ENCODE measurements at regions not wholly inside any gene's neighbourhood (a gene's known extent, or its start where the extent isn't known, plus 50 kb on each side); places are given as distances from the start of the nearest gene placed in this dataset.

DNA sequence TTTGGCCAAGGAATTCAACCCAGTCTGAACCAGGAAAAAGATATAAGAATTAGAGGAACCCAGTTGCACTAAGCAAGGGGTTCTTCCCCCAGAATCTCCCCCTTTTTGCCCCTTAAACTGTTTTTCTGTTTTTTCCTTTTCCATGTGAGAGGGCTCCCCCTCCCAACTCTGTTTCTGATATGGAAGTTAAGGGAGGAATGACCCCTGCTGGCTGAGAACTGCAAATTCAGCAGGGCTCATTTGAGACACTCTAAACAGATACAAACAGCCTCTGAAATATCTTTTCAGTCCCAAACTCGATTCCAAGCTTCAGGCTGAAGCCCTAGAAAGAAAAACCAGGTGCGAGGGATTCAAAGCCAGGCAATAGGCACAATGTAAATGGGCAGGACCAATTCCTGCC is 132.7 kb downstream of the SLC41A2 start:
- TF ChIP-seq, protein P1, sequence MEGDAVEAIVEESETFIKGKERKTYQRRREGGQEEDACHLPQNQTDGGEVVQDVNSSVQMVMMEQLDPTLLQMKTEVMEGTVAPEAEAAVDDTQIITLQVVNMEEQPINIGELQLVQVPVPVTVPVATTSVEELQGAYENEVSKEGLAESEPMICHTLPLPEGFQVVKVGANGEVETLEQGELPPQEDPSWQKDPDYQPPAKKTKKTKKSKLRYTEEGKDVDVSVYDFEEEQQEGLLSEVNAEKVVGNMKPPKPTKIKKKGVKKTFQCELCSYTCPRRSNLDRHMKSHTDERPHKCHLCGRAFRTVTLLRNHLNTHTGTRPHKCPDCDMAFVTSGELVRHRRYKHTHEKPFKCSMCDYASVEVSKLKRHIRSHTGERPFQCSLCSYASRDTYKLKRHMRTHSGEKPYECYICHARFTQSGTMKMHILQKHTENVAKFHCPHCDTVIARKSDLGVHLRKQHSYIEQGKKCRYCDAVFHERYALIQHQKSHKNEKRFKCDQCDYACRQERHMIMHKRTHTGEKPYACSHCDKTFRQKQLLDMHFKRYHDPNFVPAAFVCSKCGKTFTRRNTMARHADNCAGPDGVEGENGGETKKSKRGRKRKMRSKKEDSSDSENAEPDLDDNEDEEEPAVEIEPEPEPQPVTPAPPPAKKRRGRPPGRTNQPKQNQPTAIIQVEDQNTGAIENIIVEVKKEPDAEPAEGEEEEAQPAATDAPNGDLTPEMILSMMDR (IDR thresholded peaks at IDR 0.05), result no peak
- TF ChIP-seq POLR2A (IDR thresholded peaks at IDR 0.05) (no peak), EP300 (IDR thresholded peaks at IDR 0.05) (no peak)

Data from tibial nerve (tissue), 4 donors.